ENCODE measurements at regions not wholly inside any gene's neighbourhood (a gene's known extent, or its start where the extent isn't known, plus 50 kb on each side); places are given as distances from the start of the nearest gene placed in this dataset.

GRCh38 chr10:106038246-106038645, 1126.3 kb downstream of the SORCS1 start:
- H3K79me2 ChIP-seq (ENCODE audit: control insufficient read depth, insufficient read depth, low read length), result no peaks in the 10 kb centered on the region
- no peaks in the 10 kb centered on the region for H3K4me1 ChIP-seq (ENCODE audit: control insufficient read depth, extremely low read depth, insufficient read depth, low read length)
- no peaks in the 10 kb centered on the region for H3K9me3 ChIP-seq (replicated peaks; ENCODE audit: control insufficient read depth, insufficient read depth, low read length)
- CTCF ChIA-PET, result no interaction called here
- BruUV-seq (replicated peaks), result no TSS peak
- no peaks in the 10 kb centered on the region for H3K9me1 ChIP-seq (replicated peaks; ENCODE audit: control insufficient read depth, extremely low read depth, insufficient read depth, low read length)
- H4K20me1 ChIP-seq (replicated peaks; ENCODE audit: control insufficient read depth, extremely low read depth, insufficient read depth, low read length), result no peaks in the 10 kb centered on the region
- FAIRE-seq (no peak), DNase-seq (ENCODE audit: low read depth, low spot score) (no peak)
- no peak overlapping the region for H3K27ac ChIP-seq (ENCODE audit: insufficient read depth, low read depth, low read length)
- no peak for TF ChIP-seq FOS (IDR thresholded peaks at IDR 0.05; ENCODE audit: borderline replicate concordance, insufficient read depth, low read length)
- no peak for TF ChIP-seq JUN (IDR thresholded peaks at IDR 0.05; ENCODE audit: borderline replicate concordance, insufficient read depth, insufficient read length, low read depth)
- no peak for TF ChIP-seq MAX (IDR thresholded peaks at IDR 0.05; ENCODE audit: insufficient read depth, insufficient read length)
- no peak for TF ChIP-seq CTCF (IDR thresholded peaks at IDR 0.05; ENCODE audit: extremely low read depth in 1 of 2, insufficient read depth in 1 of 2, low read depth in 1 of 2, low read length in 2 of 2)
- no peak for TF ChIP-seq POLR2A (IDR thresholded peaks at IDR 0.05; ENCODE audit: low read depth, low read length)
- TF ChIP-seq MYC (IDR thresholded peaks at IDR 0.05; ENCODE audit: low read depth, low read length), result no peak
- no peak for TF ChIP-seq POLR2AphosphoS5 (IDR thresholded peaks at IDR 0.05; ENCODE audit: insufficient read depth, low read depth, low read length)
- no peak for TF ChIP-seq EZH2 (IDR thresholded peaks at IDR 0.05; ENCODE audit: borderline replicate concordance, low read depth, low read length, severe bottlenecking)
- H3K4me2 ChIP-seq (ENCODE audit: insufficient read depth, low read length), result no peak overlapping the region
- POLR2A ChIA-PET, result no interaction called here
- no peaks in the 10 kb centered on the region for H3K36me3 ChIP-seq (ENCODE audit: control insufficient read depth in 2 of 2, extremely low read depth in 1 of 2, insufficient read depth in 2 of 2, low read length in 2 of 2)
- no peak overlapping the region for H3K9ac ChIP-seq (replicated peaks; ENCODE audit: extremely low read depth, insufficient read depth, low read length)
- no peak overlapping the region for H3K4me3 ChIP-seq (replicated peaks in 1 of 3; ENCODE audit: insufficient read depth in 1 of 3, low read depth in 1 of 3, low read length in 3 of 3)
- no peaks in the 10 kb centered on the region for H3K27me3 ChIP-seq (ENCODE audit: control insufficient read depth in 2 of 2, insufficient read depth in 2 of 2, low read length in 2 of 2)
- intact Hi-C loops (cut with micrococcal nuclease) (no loop called here), dilution Hi-C loops (cut with MboI; ENCODE audit: extremely low pct_ligation_motif_present, low sequenced_read_pairs) (no loop called here)
- no peak overlapping the region for H2AFZ ChIP-seq (ENCODE audit: low read depth, low read length)

Data from endothelial cell of umbilical vein (primary cell).